ENCODE measurements at regions not wholly inside any gene's neighbourhood (a gene's known extent, or its start where the extent isn't known, plus 50 kb on each side); places are given as distances from the start of the nearest gene placed in this dataset.

DNA sequence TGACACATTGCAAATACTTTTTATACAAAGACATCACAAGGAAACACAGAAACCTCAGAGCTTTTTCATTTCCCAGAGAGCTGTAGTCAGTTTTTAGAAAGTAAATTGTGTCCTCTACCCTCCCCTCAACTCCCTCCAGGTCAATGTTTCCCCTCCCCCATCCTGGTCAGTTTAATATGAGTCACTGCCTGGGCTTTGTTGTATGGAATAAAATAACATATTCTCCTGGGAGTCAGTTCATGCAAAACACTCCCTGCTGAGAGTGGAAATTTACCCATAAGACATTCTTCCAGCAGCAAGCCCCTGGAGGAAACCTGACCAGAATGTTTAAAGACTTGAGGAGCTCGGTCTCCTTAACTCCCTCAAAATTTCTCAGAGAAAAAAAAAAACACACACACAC, 270.1 kb upstream of the LDB2 start:
- peak overlapping the region; percentile 44 for H2AFZ ChIP-seq (ENCODE audit: low read depth, low read length)
- H3K27me3 ChIP-seq (ENCODE audit: insufficient read depth, low read length), result no peaks in the 10 kb centered on the region
- no peaks in the 10 kb centered on the region for H3K36me3 ChIP-seq (ENCODE audit: insufficient read depth, low read length)
- H3K4me3 ChIP-seq (ENCODE audit: low read length), result no peak overlapping the region
- H3K4me1 ChIP-seq (ENCODE audit: insufficient read depth, low read length), result peaks cover 34% of the 10 kb centered on the region
- no peaks in the 10 kb centered on the region for H3K9me3 ChIP-seq (ENCODE audit: low read length)

DNA sequence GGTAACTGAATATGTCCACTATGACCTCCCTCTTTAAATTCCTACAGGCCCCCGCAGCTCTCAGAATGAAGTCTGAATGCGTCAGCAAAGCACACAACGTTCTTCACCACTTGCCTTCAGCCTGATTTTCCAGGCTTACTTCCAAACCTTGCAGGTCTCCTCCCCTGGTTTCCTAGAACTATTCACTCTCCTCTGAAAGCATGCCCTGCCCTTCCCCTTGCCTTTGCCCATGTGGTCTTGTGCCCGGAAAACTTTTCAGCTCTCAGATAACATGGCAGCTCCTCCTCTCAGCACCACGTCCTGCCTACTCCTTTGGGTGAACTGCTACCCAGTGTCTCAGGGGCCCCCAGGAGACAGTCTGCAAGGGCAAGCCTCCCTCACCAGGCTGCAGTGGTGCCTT, 268.5 kb upstream of the LDB2 start:
- no peaks in the 10 kb centered on the region for H3K36me3 ChIP-seq (ENCODE audit: insufficient read depth, low read length)
- no peaks in the 10 kb centered on the region for H3K27me3 ChIP-seq (ENCODE audit: insufficient read depth, low read length)
- H3K4me1 ChIP-seq (ENCODE audit: insufficient read depth, low read length), result peaks cover 34% of the 10 kb centered on the region
- no peak overlapping the region for H3K4me3 ChIP-seq (ENCODE audit: low read length)
- H2AFZ ChIP-seq (ENCODE audit: low read depth, low read length), result no peak overlapping the region
- no peaks in the 10 kb centered on the region for H3K9me3 ChIP-seq (ENCODE audit: low read length)

DNA sequence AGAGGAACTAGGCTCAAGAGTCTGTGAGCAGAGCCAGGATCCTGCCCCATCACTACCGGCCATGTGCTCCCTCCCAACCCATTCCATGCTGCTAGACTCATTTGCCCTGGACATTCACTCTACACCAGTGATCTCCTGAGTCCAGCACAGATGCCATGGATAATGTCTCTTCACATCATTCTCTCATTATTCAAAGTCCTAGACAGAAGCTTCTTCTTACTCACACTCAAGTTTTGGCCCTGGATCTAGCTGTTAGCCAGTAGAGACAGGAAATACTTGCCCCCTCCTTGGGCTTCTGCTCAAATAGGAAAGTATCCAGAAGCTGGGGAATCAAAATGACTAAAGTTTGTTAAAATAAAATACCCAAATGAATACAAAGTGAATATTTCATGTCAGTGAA, 266.8 kb upstream of the LDB2 start:
- Histone ChIP-seq H3K4me3 (ENCODE audit: low read length) (no peak overlapping the region), H2AFZ (ENCODE audit: low read depth, low read length) (no peak overlapping the region), H3K27me3 (ENCODE audit: insufficient read depth, low read length) (no peaks in the 10 kb centered on the region), H3K9me3 (ENCODE audit: low read length) (no peaks in the 10 kb centered on the region), H3K36me3 (ENCODE audit: insufficient read depth, low read length) (no peaks in the 10 kb centered on the region), H3K4me1 (ENCODE audit: insufficient read depth, low read length) (peaks cover 34% of the 10 kb centered on the region)

DNA sequence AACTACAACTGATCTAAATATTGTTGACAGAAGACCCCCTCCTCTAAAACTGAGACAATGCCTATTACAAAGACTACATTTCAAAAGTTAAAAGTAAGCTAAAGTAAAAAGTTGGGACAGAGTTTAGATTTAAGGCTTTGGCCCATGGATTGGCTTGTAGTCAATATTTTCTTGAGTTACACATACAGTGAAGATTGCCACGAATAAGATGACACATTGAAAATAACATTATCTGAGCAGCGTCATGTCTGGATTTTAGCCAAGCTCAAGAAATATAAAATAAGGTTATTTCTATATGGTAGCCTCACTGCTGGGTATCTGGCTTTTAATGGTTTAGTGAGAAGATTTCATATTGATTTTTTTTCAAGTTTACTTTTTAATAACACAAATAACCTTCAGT, 266.2 kb upstream of the LDB2 start:
- Histone ChIP-seq H3K36me3 (ENCODE audit: insufficient read depth, low read length) (no peaks in the 10 kb centered on the region), H3K27me3 (ENCODE audit: insufficient read depth, low read length) (no peaks in the 10 kb centered on the region), H3K4me1 (ENCODE audit: insufficient read depth, low read length) (peaks cover 29% of the 10 kb centered on the region), H3K9me3 (ENCODE audit: low read length) (no peaks in the 10 kb centered on the region), H3K4me3 (ENCODE audit: low read length) (no peak overlapping the region), H2AFZ (ENCODE audit: low read depth, low read length) (no peak overlapping the region)

DNA sequence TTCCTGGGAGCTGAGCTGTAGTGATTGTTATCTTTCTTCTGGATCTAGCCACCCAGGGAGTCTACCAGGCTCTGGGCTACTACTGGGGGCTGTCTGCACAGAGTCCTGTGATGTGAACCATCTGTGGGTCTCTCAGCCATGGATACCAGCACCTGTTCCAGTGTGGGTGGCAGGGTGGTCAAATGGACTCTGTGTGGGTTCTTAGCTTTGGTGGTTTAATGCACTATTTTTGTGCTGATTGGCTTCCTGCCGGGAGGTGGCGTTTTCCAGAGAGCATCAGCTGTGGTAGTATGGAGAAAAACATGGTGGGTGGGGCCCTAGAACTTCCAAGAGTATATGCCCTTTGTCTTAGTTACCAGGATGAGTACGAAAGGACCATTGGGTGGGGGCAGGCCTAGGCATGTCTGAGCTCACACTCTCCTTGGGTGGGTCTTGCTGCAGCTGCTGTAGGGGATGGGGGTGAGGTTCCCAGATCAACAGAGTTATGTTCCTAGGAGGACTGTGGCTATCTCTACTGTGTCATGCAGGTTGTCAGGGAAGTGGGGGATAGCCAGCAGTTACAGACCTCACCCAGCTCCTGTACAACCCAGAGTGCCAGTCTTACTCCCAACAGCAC, 264.8 kb upstream of the LDB2 start:
- H3K27me3 ChIP-seq (ENCODE audit: insufficient read depth, low read length), result no peaks in the 10 kb centered on the region
- H2AFZ ChIP-seq (ENCODE audit: low read depth, low read length), result no peak overlapping the region
- no peaks in the 10 kb centered on the region for H3K36me3 ChIP-seq (ENCODE audit: insufficient read depth, low read length)
- no peak overlapping the region for H3K4me3 ChIP-seq (ENCODE audit: low read length)
- H3K9me3 ChIP-seq (ENCODE audit: low read length), result no peaks in the 10 kb centered on the region
- H3K4me1 ChIP-seq (ENCODE audit: insufficient read depth, low read length), result peaks cover 15% of the 10 kb centered on the region

DNA sequence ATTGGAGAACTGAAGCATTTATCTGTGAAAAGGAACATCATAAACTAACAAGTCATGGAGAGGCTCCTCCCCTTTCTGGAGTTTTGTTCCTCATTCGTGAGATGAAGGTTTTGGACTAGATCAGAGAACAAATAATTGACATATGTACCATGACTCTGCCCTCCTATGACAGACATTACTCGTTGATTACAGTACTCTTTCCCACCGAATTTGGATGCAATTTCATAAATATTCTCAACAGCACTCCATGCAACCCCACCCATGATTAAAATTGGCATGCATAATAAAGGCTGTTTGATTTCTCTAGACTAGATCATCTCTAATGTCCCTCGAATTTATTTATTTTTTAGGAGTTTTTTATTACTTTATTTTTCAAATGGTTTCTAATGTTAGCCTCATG, 258.9 kb upstream of the LDB2 start:
- no peaks in the 10 kb centered on the region for H3K36me3 ChIP-seq (ENCODE audit: insufficient read depth, low read length)
- peaks cover 13% of the 10 kb centered on the region for H3K4me1 ChIP-seq (ENCODE audit: insufficient read depth, low read length)
- H3K4me3 ChIP-seq (ENCODE audit: low read length), result no peak overlapping the region
- H3K27me3 ChIP-seq (ENCODE audit: insufficient read depth, low read length), result no peaks in the 10 kb centered on the region
- H3K9me3 ChIP-seq (ENCODE audit: low read length), result no peaks in the 10 kb centered on the region
- H2AFZ ChIP-seq (ENCODE audit: low read depth, low read length), result no peak overlapping the region

DNA sequence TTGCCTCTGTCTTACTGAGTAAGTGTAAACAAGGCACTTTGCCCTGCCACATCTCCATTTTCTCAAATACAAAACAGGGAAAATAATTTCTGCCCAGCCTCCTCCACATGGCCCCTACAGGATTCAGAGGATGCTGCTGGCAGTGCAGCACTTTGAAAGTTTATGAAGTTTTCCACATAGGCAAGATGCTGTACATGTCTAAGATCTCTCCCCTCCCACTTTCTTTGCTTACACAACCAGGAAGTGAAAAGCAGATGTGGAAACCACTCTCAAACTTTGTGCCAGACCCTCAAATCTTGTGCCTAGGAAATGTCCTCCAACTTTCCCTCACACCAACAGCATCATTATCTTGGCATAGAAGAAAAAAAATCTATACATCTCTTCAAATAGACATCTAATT, 257.0 kb upstream of the LDB2 start:
- no peak overlapping the region for H2AFZ ChIP-seq (ENCODE audit: low read depth, low read length)
- no peaks in the 10 kb centered on the region for H3K27me3 ChIP-seq (ENCODE audit: insufficient read depth, low read length)
- peaks cover 14% of the 10 kb centered on the region for H3K4me1 ChIP-seq (ENCODE audit: insufficient read depth, low read length)
- no peaks in the 10 kb centered on the region for H3K36me3 ChIP-seq (ENCODE audit: insufficient read depth, low read length)
- H3K4me3 ChIP-seq (ENCODE audit: low read length), result no peak overlapping the region
- no peaks in the 10 kb centered on the region for H3K9me3 ChIP-seq (ENCODE audit: low read length)

DNA sequence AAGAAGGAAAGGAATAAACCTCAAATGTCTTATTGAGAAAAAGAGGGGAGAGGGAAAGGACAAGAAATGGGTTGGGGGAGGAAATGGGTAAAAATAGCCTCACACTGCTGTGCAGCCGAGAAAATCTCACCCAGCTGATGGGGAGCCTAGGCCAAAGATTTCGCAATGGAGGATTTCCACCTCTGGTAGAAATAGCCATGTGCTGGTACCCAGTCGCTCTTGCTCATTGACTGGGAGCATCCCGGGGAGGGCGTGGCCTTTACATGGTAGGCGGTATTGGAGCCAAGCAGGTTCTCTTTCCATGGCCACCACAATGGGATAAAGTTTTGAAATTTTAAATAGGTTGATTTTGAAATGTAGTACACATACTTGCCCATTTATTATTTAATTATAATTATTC, 255.1 kb upstream of the LDB2 start:
- H3K27me3 ChIP-seq (ENCODE audit: insufficient read depth, low read length), result no peaks in the 10 kb centered on the region
- H3K9me3 ChIP-seq (ENCODE audit: low read length), result no peaks in the 10 kb centered on the region
- H3K4me1 ChIP-seq (ENCODE audit: insufficient read depth, low read length), result peaks cover 20% of the 10 kb centered on the region
- H2AFZ ChIP-seq (ENCODE audit: low read depth, low read length), result no peak overlapping the region
- no peaks in the 10 kb centered on the region for H3K36me3 ChIP-seq (ENCODE audit: insufficient read depth, low read length)
- H3K4me3 ChIP-seq (ENCODE audit: low read length), result no peak overlapping the region

DNA sequence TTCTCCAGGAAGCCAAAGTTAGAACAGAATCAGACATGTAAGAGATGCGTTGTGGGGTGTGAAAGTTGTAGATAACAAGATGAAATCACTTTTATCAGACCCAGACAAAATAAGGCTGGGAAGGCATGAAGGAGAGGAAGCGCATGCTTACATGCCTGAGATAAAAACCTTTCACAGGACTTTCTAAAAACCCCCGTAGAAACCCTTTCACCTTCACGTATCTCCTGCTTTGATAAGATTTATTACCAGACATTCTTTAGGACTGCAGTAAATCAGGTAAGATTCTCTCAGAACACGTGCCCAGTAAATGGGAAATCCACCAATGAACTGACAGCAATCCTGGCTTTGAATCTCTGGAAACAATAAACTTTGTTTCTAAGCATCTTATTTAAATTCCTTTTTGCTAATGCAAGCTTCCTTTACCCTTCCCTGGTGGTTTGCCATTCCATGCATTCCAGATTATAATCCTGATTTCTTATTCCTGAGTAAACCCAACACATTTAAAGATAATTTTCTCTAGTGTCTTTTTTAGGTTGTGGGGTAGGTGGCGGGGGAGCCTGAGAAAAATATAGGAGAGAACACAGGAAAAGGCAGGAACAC, 254.6 kb upstream of the LDB2 start:
- Histone ChIP-seq H3K4me3 (ENCODE audit: low read length) (no peak overlapping the region), H3K9me3 (ENCODE audit: low read length) (peaks cover 2% of the 10 kb centered on the region), H3K4me1 (ENCODE audit: insufficient read depth, low read length) (peaks cover 20% of the 10 kb centered on the region), H3K27me3 (ENCODE audit: insufficient read depth, low read length) (no peaks in the 10 kb centered on the region), H3K36me3 (ENCODE audit: insufficient read depth, low read length) (no peaks in the 10 kb centered on the region), H2AFZ (ENCODE audit: low read depth, low read length) (no peak overlapping the region)

DNA sequence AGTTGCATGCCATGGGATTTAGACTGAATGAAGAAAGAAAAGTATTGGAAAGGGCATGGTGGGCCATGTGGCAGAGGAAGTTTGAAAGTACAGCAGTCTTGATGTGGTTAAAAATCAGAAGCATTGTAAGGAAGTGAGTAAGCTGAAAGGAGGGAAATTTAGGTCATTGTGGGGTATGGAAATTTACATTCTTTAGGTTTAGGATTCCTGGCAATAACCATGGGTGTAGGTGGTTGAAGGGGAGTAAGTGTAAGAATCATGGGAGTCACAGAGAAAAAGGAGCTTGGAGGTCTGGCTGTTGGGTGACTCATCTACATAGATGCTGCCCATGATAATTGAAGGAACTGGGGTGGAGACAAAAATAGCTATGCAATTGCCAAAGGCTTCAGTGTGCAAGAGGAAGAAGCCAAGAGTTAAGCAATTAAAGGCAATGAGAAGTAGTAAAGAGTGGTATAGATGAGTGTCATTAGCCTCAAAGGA, 243.8 kb upstream of the LDB2 start:
- no peak overlapping the region for H3K4me3 ChIP-seq (ENCODE audit: low read length)
- no peaks in the 10 kb centered on the region for H3K27me3 ChIP-seq (ENCODE audit: insufficient read depth, low read length)
- no peaks in the 10 kb centered on the region for H3K9me3 ChIP-seq (ENCODE audit: low read length)
- H2AFZ ChIP-seq (ENCODE audit: low read depth, low read length), result no peak overlapping the region
- H3K36me3 ChIP-seq (ENCODE audit: insufficient read depth, low read length), result no peaks in the 10 kb centered on the region
- H3K4me1 ChIP-seq (ENCODE audit: insufficient read depth, low read length), result peaks cover 5% of the 10 kb centered on the region

DNA sequence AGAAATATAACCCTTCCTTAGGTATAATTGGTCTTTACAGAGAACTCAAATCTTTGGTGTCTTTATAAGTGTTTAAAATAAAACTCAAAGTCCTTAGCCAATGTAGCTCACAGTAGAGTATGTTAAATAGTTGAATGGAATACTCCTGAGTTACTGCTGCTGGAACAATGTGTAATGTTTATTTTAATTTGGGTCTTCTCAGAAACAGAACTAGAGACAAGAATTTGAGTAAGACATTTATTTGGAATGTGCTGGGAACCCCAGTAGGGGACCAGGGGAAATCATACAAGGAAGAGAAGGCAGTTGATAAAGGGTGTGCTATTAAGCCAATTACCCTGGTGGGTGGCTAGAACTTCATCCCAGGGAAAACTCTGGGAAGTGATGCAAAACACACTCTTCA, 240.4 kb upstream of the LDB2 start:
- Histone ChIP-seq H3K9me3 (ENCODE audit: low read length) (no peaks in the 10 kb centered on the region), H2AFZ (ENCODE audit: low read depth, low read length) (no peak overlapping the region), H3K4me3 (ENCODE audit: low read length) (no peak overlapping the region), H3K27me3 (ENCODE audit: insufficient read depth, low read length) (no peaks in the 10 kb centered on the region), H3K4me1 (ENCODE audit: insufficient read depth, low read length) (peaks cover 15% of the 10 kb centered on the region), H3K36me3 (ENCODE audit: insufficient read depth, low read length) (no peaks in the 10 kb centered on the region)

DNA sequence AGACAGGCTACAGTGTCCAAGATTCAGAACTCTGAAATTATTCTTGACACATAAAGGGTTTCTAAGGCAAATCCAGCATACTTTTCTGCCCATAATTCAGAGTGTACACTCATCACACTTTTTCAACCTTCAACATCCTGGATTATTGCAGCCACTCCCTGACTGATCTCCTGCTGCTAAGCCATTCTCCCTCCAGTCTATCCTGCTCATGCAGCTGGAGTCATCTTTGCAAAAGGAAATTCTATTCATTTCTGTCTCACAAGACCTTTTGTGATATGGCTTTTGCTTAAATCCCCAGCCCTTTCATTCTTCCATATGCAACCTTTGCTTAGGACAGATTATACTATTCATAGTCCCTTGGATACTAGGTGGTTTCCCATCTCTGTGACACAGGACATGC, 236.1 kb upstream of the LDB2 start:
- Histone ChIP-seq H3K27me3 (ENCODE audit: insufficient read depth, low read length) (no peaks in the 10 kb centered on the region), H3K9me3 (ENCODE audit: low read length) (no peaks in the 10 kb centered on the region), H2AFZ (ENCODE audit: low read depth, low read length) (no peak overlapping the region), H3K4me3 (ENCODE audit: low read length) (no peak overlapping the region), H3K36me3 (ENCODE audit: insufficient read depth, low read length) (no peaks in the 10 kb centered on the region), H3K4me1 (ENCODE audit: insufficient read depth, low read length) (peaks cover 14% of the 10 kb centered on the region)

DNA sequence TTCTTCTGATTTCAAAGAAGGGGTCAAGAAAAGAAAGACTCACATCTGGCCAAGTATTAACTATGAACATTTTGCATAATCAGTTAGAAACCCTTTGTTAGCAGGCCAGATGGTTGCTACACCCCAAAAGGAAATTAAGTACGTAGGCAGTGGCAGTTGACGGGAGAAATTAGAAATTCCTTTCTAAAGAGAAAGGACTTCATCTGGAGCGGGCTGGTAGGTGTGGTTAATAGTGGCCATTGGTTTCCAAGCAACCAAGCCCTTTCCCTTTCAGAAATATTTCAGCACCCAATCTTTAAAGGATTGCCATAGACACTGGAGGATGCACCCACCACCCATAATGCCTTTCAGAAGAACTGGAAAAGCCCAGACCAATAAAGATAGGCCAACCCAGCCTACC, 235.7 kb upstream of the LDB2 start:
- H2AFZ ChIP-seq (ENCODE audit: low read depth, low read length), result no peak overlapping the region
- H3K27me3 ChIP-seq (ENCODE audit: insufficient read depth, low read length), result no peaks in the 10 kb centered on the region
- no peaks in the 10 kb centered on the region for H3K36me3 ChIP-seq (ENCODE audit: insufficient read depth, low read length)
- no peak overlapping the region for H3K4me3 ChIP-seq (ENCODE audit: low read length)
- peaks cover 14% of the 10 kb centered on the region for H3K4me1 ChIP-seq (ENCODE audit: insufficient read depth, low read length)
- no peaks in the 10 kb centered on the region for H3K9me3 ChIP-seq (ENCODE audit: low read length)

DNA sequence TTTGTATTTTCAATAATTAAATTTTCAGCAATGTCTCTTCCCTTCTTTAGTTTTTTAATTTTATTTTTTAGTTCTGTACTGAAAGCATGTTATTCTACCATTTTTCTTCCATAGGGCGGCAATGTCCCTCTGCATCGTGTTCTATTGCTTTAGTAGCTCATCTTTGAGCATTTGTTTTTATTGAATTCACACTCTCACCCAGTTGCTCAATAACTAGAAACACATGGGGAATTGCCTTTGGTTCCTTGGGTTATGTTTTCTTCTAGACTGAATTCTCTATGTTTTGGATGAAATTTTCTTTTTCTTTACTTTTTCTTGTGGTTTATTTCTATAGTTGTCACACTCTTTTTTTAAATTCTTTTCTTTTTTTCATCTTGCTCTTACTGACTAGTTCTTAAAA, 233.8 kb upstream of the LDB2 start:
- H2AFZ ChIP-seq (ENCODE audit: low read depth, low read length), result no peak overlapping the region
- no peaks in the 10 kb centered on the region for H3K27me3 ChIP-seq (ENCODE audit: insufficient read depth, low read length)
- H3K36me3 ChIP-seq (ENCODE audit: insufficient read depth, low read length), result no peaks in the 10 kb centered on the region
- H3K9me3 ChIP-seq (ENCODE audit: low read length), result no peaks in the 10 kb centered on the region
- peaks cover 14% of the 10 kb centered on the region for H3K4me1 ChIP-seq (ENCODE audit: insufficient read depth, low read length)
- H3K4me3 ChIP-seq (ENCODE audit: low read length), result no peak overlapping the region

Measured in neuron (in vitro differentiated cells).